ENCODE measurements at regions not wholly inside any gene's neighbourhood (a gene's known extent, or its start where the extent isn't known, plus 50 kb on each side); places are given as distances from the start of the nearest gene placed in this dataset.

DNA sequence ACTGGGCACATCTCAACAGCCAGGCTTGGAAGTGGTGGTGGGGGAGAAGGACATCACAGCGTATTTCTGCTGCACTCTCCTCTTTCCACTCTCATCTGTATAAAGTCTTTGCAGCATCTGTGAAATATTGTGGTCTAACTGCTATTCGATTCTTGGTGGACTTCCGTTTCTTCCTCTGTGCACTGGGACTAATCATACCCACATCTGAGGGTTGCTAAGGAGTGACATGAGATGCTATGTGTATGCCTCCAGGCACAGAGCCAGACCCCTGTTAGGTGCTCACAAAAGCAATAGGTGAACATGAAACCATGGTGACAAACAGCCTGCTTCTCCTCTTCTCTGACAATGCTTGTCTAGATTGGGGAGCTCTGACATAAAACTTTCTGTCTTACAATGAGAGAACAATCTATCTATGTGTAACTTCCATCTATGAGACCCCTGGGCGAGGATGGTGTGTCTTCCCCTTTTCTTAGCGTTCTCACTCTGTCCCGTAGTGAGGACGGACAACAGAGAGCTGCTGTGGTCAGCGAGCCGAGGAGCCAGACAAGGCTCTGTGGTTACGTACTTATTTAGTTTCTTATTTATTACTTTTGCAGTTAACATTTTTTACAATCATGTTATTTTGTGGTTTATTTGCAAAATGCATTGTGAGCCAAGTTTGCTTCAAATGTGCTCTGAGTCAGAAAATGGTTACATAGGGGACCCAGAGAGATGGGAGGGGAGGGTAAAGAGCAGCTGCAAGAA is 196.7 kb upstream of the TPRG1 start:
- TF ChIP-seq, protein P1, sequence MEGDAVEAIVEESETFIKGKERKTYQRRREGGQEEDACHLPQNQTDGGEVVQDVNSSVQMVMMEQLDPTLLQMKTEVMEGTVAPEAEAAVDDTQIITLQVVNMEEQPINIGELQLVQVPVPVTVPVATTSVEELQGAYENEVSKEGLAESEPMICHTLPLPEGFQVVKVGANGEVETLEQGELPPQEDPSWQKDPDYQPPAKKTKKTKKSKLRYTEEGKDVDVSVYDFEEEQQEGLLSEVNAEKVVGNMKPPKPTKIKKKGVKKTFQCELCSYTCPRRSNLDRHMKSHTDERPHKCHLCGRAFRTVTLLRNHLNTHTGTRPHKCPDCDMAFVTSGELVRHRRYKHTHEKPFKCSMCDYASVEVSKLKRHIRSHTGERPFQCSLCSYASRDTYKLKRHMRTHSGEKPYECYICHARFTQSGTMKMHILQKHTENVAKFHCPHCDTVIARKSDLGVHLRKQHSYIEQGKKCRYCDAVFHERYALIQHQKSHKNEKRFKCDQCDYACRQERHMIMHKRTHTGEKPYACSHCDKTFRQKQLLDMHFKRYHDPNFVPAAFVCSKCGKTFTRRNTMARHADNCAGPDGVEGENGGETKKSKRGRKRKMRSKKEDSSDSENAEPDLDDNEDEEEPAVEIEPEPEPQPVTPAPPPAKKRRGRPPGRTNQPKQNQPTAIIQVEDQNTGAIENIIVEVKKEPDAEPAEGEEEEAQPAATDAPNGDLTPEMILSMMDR (IDR thresholded peaks at IDR 0.05): no peak
- no peak for TF ChIP-seq POLR2AphosphoS5 (IDR thresholded peaks at IDR 0.05)
- no peak for TF ChIP-seq POLR2A (IDR thresholded peaks at IDR 0.05)
